Right renal pelvis (tissue), 4 donors: ENCODE measurements at regions not wholly inside any gene's neighbourhood (a gene's known extent, or its start where the extent isn't known, plus 50 kb on each side); places are given as distances from the start of the nearest gene placed in this dataset.

Experiments
- DNase-seq, 4 donors: peaks; one replicate each; pipeline ENCODE4 v3.0.0-alpha.2; 2013; ENCODE audit warnings: low read depth in 4 of 4, low spot score in 3 of 4, missing footprints in 1 of 4

GRCh38 chr9:129507805-129508204, 113.1 kb downstream of the C9orf50 start:
- no peak for DNase-seq

GRCh38 chr9:129506892-129507291, 114.0 kb downstream of the C9orf50 start:
- DNase-seq: no peak

DNA sequence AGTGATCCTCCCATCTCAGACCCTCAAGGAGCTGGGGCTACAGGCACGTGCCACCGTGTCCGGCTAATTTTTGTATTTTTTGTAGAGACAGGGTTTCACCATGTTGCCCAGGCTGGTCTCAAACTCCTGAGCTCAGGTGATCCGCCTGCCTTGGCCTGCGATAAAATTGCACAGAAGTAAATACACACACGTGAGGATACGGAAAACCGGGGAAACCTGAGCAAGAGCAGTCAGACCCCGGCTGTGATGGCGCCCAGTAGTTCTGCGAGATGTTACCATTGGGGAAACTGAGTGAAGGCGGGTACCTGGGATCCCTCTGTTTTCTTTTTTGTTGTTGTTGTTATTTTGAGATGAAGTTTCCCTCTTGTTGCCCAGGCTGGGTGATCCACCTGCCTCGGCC, 114.9 kb downstream of the C9orf50 start:
- DNase-seq: no peak

GRCh38 chr9:129505270-129505902, 115.5 kb downstream of the C9orf50 start:
- no peak for DNase-seq

GRCh38 chr9:129504404-129504803, 116.5 kb downstream of the C9orf50 start:
- DNase-seq: no peak

DNA sequence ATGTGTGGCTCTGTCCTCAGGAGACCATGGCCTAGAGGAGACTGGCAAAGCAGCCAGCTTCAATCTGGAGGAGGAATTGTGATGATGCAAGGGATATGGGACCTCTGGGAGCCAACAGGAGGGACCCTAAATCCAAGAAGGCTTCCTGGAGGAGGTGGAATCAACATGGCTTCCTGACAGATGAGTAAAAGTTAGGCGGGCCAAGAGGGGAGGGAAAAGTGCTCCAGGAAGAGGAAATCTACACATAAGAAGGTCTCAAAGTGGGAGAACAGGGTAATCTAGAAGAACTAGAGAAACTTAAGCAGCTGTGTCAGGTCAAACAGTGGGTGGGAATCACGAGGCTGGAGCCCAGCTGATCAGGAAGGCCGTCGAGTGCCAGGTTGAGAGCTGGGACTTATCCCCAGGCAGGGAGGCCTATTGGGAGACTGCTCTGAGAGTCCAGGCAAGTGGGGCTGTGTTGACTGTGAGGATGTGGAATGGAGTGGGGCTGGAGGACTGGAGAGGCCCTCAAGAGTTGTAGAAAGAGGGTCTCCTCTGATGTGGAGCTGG, 119.1 kb downstream of the C9orf50 start:
- no peak for DNase-seq

DNA sequence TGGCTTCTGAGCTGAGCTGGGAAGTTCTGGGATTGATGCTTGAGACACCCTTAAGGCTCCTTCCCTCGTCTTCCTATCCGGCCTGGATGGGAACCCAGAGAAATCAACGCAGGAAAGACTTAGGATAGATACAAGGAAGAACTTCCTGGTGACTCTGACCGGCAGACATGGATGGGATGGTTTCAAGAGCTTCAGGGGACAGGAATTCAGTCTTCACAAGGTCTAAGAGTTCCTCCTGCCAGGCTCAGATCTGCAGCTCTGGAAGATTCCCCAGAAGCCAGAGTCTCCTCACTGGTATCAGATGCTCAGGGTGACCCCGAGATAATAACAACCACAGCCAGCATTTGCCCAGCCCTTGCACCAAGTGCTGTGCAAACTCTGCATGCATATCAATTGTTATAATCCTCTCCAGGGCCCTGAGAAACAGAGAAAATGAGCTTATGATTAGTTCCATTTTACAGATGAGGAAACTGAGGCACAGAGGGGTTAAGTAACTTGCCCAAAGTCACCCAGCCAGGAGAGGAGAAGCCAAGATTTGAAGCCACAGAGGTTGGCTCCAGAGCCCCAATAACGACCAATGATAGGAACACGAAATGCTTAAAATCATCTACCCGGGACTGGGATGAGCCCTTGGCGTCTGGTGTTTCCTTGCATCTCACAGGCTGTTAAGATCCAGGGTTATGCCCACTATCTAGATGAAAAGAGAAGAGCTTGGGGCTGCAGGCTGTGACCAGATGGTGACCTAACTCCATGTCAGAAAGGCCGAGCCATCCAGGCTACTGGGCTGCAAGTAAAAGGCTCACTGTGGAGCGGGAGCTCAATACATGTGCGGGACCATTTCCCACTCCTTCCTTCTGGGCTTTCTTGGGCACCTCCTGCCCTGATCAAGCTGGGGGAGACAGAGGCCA, 119.8 kb downstream of the C9orf50 start:
- DNase-seq: no peak

DNA sequence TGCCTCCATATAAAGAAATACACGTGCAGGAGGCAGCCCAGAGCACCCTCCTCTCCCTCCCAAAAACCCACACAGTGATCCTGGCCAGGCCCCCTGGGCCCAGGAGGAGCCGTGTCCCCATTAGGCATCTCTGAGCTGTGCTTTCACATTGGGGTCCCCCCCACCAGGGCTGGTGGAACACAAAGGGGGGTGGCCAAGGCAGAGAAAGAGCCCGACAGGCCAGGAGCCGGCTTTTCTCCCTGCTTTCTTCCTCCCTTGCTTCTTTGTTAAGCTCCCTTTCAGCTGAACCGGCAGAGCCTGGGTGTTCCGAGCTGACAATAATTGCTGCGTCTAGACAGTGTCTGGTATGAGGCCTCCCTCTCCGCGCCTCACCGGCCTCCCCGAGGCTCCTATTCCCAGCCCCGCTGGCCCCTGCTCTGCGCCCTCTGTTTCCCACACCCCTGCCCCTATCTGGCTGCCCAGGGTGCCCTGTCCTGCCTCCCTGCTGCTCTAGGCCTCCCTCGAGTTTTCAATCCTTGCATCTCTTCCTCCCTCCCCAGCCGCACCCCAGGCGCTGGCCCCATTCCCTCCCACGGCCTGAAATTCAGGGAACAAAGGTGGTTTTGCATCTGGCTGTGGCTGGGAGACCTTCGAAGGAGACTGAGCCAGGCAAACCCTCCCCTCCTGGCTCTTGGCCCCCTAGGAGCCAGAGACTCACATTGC, 120.6 kb downstream of the C9orf50 start:
- DNase-seq: no peak

DNA sequence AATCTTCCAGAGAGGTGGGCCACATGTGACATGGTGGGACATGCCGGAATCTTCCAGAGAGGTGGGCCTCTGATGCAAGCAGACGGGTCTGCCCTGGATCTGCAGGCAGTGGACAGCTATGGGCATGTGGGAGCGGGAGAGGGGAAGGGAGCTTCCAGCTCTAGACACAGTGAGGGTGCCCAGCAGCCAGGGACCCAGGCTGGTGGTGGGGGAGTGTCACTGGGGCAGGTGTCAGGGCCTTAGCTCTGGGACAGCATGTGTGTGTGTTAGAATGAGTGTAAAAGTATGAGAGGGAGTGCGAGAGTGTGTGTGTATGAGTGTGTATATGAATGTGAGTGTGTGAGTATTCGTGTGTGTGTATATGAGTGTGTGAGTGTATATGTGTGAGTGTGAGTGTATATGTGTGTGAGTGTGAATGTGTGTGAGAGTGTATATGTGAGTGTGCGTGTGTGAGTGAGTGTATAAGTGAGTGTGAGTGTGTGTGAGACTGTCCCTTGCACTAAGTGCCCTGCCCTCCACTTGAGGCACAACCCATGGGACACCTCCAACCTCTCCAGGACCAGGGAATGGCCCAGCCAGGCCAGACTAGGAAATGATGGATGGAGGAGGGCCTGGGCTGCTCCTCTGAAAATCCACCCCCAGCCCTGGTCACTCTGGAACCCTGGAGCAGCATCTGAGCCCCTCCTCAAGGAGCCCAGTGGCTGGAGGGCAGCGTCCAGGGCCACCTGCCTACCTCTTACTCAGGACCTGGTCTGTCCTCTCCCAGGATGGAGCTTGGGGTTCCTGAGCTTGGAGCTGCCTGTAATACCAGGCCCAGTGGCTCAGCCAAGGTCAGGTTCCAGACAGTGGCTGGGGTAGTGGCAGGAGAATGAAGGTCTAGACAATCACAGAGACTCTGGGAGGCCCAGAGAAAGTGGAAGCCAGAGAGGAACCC, 122.2 kb downstream of the C9orf50 start:
- DNase-seq: no peak

DNA sequence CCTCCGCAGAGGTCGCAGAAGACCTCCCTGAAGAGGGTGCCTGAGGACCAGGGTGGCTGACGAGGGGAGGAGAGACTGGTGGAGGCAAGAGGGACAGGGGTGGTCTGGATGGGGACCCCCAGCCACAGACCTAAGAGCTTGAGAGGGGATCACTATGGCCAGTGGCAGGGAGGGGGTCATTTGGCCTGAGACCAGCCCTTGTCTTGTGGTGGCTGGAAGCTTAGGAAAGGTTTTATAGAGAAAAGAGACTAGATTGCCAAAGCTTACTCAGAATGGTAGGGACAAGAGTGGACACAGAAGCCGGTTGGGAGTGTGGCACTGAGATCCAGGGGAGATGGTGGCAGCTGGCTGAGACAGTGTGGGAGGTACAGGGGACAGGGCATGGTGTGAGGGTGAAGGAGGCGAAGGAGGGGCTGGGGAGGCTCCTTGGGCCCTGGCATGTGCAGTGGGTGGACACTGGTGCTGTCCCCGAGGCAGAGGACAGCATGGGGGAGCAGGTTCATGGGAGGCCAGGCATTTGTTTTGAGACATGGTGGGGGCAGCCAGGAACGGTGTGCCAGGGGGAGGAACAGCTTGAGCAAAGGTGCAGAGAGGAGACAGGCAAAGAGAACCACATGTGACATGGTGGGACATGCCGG, 123.0 kb downstream of the C9orf50 start:
- DNase-seq: no peak

DNA sequence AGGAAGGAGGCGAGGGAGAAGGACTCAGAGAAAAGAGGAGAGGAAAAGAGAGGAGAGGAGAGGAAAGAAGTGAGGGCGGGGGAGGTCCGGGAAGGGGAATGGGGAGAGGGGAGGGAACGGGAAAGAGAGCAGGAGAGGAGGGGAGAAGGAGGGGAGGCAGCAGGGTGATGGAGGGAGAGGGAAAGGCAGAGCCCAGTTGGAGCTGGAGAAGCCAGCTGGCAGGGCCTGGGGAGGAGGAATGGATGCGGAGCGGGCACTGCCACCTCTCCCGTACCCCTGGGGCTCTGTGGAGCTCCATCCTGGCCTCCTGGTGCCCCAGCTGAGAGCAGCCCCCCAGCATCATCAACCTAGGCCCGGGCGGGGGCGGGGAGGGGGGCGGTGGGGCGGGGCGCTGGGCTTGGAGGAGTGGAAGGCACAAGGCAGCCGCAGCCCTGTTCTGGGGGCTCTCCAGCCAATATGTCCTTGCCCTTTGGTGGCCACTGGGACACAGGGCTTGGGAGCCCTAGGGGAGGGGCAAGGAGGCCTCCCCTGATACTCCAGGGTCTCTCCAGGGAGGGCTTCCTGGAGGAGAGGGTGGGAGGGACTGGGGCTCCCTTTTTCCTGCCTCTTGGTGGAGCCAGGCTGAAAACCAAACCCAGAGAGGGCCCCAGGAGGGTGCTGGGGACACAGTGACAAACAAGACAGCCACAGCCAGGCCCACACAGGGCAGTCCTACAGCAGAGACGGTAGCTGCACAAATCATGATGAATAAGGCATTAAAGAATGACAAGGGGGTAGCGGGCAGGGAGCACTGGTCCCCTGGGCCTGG, 123.7 kb downstream of the C9orf50 start:
- no peak for DNase-seq

- DNase-seq: peak; percentile 86 to 91 (median 89)
These were observed 124.4 kb downstream of the C9orf50 start for GRCh38 chr9:129496473-129497004.

GRCh38 chr9:129495620-129496472, 125.1 kb downstream of the C9orf50 start:
- DNase-seq: peak in 3 of 4 donors; percentile 88 to 90 (median 89)

DNA sequence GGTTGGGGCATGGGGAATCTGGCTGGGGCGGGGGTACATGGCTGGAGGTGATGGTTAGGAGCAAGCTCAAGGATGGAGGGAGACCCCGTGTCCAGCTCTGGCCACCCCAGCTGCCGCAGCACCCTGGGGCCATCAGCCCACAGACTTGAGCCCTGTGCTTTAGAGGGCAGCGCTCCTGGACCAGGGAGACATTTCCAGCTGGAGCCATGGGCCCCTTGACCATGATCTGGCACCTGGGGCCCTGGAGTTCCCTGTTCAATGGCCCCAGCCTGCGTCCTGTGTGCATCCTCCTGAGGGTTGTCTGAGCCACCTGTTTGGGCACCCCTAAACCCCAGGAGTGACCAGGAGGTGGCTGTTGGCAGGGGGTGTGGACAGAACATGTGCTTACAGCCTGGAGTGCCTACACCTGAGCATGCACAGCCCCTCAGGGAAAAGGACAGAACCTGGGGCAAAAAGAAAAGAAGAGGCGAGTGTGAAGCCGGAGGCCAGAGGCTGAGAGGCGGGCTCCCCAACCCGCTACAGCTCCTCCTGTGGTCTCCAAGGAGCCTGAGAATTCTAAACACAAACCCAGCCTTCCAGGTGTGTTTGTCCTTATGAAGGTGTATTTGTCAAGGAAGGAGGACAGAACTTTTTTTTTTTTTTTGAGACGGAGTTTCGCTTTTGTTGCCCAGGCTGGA, 126.7 kb downstream of the C9orf50 start:
- DNase-seq: no peak

- no peak for DNase-seq
These were observed 127.2 kb downstream of the C9orf50 start for GRCh38 chr9:129493706-129494047.

GRCh38 chr9:129493002-129493705, 127.7 kb downstream of the C9orf50 start:
- DNase-seq: no peak

GRCh38 chr9:129491487-129491855, 129.4 kb downstream of the C9orf50 start:
- no peak for DNase-seq
